Amygdala (tissue), 56 donors: ENCODE measurements at regions not wholly inside any gene's neighbourhood (a gene's known extent, or its start where the extent isn't known, plus 50 kb on each side); places are given as distances from the start of the nearest gene placed in this dataset.
"Not testable (repeated sequence)": the region's sequence is repeated elsewhere in the genome, so short reads cannot be mapped to it uniquely, and the experiment has no call there.

Experiments used
- DNase-seq, 56 donors: peaks; one replicate each; lab custom pipeline; 2025; lab: John Stamatoyannopoulos, UW

DNA sequence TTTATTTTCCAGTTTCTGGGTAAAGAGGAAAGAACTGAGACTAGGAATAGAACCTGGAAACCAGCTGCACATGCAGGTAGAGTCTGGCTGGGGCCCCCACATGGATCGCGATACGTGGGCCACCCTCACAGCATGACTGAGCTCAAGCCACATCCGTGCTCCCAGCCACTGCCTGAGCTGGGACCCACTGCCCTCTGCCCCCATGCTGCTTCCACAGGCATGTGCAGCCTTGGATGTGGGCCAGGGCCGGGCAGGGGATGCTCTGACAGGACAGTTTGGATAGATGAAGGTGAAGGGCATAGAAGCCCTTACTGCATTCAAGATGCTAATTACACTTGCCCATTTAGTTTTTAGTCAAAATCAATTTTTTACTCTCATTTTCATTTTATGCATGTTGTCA is 321.2 kb downstream of the DCDC2C start:
- DNase-seq: no peak

DNA sequence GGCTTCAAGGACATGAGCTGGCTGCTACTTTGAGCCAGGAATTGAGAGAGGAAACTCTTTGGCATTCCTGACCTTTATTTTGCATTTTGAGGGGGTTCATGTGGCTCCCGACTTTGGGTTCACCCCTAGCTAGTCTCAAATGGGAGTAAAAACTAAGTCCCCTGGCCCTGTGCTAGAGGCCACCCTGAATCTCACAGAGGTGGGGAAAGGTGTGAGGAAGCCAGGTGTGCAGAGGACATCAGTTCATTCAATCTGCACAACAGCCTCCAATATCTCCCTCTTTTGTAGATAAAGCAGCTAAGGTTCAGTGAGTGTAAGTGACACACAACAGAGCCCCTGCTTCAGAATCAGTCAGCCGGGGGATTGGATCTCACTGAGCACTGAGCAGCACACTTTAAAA is 325.7 kb downstream of the DCDC2C start:
- no peak for DNase-seq

DNA sequence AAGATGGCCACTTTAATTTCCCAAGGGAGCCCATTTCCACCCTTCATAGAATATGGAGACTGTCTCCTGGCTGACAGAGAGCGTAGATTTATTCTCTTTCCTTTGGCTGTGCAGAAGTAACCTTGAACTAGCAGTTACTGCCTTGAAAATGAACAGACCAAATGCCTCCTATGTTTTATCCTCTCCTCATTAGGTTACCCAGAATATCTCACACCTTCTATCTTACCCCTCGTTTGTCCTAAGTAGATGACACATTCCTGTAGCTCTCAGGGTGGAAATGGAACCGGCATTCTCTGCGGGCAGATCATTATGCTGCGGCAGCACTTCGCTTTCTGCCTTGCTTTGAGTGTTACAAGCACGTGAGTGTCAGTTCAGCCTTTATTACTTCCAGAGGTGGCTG is 336.5 kb downstream of the DCDC2C start:
- DNase-seq: no peak

DNA sequence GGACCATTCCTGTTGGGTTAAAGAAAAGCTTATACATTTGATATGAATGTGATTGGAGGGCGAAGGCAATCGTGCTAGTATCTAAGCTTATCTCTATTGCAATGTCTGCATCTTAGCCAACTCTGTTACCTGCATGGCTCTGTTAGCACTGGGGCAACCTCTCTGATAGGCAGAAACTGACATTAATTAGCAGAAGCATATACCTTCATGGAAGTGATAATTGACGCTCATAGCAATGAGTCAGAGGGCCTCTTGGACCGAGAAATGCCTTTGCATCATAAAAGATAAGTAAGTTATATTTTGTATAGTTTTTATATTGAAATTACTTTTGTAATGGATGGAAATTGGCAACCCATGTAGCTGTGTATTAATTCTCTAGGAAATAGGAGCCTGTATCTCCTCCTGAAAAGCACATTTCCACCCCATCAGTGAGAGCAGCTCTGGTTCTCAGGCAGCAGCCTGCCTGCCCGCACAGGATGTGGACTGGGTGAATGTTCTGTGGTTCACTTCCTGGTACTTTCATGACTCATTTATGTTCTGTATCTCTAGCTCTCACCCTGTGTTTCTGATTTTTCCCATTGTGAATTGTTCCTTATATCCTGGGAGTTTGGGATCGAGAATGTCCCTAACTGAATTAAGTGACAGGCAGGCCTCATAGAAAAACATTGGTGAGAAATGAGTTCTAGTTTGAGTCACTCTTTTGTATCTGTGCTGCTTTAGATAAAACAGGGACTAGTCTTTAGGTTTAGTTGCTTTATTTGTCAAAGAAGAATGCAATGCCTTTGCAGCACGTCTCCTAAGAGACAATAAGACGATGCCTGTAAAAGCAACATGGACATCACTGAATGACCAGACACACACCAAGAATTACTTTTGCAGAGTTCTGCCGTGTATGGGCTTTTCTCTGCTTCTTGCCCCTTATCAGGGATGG is 344.9 kb downstream of the DCDC2C start:
- DNase-seq: no peak

DNA sequence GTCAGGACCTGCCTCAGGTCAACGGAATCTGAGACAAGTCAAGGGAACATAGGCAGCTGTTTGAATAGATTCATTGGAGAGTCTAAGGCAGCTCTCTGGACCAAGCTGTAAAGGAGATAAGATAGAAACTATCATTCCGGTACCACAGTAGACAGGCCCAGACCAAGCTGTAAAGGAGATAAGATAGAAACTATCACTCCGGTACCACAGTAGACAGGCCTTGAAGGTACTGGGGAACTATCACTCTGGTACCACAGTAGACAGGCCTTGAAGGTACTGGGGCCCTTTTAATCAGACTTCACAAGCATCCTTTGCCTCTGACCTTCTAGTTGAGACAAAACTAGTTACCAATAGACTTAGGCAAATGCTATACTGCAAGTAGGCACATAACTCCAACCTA is 346.1 kb downstream of the DCDC2C start:
- DNase-seq: no peak

DNA sequence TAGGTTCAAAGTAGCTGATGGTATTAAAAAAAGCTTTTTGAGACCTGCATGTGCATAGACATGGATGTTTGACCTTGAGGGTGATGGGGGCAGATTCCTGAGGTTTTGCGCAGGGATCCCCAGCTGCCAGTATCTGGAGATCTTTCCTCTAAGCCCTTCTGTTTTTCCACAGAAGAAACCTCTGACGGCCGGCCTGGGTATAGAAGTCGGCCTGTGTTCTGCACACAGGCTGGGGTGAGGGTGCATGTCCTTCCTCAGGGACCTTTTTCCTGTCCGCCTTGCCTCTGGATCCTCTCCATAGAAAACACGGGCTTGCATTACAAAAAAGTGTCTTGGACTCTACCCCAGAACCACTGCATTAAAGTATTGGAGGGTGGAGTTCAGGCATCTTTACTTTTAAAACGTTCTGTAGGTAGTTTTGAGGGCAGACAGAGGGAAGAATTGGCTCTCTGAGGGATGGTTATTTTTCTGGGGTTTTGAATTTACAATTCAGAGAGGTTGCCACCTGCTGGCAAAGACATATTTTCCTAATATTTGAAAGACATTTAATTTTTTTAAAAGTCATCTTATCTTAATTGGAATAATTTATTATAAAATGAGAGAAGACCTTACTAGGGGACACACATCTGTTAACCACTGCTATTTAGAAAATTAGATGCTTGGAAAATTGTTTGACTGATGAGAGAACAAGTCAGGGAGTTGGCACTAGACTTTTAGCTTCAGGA is 350.6 kb downstream of the DCDC2C start:
- DNase-seq: no peak

DNA sequence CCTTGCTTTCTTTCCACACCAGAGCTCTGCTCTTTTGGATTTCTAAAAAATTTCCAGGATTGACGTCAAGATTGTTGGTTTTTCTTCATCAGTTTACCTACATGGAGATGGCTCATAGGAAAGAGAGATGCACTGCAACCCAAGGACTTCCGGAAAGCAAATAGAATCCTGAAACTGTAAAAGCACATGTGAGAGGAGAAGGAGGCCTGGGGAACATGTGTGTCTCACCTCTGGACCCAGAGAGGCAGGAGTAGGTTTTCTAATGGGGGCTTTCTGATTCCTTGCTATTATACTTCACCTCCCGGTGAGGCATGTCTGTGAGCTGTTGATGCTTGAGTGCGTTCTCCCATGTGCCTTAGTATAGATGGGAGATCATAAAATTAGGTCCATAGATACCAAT is 362.8 kb downstream of the DCDC2C start:
- no peak for DNase-seq

DNA sequence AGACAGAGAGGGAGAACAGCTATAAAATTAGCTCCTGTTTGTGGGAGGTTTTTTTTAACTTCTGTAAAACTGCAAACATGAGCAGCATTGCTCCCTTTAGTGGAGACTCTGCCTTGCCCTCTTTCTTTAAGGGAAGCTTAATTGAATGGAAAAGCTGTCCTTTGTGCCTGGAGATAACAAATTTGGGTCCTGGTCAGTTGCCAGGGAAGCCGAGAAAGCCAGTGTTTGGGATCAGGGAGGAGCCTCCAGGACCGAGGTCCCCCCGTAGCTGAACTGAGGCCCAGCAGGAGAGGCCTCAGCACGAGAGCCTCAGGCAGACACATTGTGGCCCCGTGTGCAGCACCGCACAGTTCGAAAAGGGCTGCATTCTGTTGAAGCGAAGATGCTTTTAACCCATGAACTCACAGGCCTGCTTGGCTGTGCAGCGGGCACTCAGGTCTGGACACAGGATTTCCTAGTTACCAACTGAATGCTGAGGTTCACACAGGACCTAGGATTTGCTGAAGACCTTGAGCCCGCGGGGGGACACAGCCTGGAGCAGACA is 369.7 kb downstream of the DCDC2C start:
- no peak for DNase-seq

DNA sequence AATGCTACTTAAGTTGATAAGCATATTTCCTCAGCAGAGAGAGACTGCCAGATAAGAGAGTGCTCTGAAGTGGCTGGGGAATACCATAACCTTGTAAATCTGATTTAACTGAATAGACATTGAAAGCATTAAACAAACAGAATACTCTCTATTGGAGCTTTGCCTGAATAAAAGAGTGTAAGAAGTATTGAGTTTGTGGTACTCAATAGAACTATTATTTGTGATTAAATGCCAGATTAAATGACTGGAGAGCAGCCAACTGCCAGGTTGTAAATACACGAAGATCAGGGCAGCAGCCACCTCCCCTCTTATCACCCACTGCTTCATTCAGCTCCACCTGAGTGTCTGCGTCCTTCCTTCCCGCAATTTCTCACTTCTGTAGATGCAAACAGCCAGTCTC is 373.6 kb downstream of the DCDC2C start:
- no peak for DNase-seq

DNA sequence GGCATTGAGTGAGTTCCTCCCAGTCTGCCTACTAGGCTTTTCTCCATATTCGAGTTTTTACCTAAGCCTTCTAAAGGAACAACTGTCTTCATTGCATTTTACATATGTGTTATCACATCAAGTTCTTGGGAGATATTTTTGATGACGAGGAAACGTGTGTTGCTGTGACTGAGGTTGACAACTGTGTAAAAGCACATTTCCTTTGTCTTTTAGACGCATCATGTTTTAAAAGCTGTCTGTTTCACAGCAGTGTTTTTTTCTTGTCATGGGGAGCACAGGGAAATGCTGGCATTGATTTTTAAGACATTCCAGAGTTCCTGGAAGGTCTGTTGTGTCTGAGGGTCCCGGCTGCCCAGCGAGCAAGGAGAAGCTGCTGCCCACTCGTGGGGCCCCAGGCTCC is 381.8 kb downstream of the DCDC2C start:
- no peak for DNase-seq

DNA sequence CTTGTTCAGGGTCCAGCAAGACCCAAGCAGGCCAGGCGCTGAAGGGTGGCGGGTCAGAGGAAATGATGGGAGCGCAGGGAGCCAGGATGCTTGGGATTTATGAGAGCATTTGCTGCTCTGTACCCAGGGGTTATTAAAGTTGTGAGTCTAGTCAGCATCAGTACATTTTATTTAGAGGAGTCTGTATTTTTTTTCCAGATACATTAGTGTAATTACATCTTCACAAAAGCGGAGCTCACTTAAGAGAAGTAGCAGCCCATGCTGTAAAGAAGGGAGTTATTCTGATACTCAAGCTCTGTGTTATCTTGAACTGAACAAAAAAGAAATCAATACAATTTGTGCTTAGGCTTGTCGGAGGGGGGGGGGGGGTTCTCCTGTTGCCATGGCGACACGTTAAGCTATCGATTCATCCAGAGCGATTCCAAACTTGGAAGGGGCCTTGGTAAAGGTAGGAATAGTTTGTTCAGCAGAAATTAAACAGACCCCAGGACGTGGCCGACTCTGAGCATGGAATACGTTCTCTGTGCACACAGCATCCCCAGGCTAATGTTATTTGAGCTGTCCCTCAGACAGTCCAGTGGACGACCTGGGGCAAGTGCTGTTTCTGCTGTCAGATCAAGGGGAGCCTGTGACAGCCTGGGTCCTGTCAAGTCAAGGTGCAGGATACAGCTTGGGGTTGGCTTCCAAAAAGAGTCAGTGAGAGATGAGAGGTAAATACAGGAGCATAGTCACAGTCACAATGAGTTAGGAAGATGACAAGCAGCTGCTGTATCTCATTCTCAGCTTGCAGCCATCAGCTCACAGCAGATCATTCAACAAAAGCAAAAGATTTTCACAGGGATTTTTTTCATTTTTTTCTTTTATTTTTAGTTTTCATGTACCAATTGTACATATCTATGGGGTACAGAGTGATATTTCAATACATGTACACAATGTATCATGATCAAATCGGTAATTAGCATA is 387.6 kb downstream of the DCDC2C start:
- DNase-seq: no peak

DNA sequence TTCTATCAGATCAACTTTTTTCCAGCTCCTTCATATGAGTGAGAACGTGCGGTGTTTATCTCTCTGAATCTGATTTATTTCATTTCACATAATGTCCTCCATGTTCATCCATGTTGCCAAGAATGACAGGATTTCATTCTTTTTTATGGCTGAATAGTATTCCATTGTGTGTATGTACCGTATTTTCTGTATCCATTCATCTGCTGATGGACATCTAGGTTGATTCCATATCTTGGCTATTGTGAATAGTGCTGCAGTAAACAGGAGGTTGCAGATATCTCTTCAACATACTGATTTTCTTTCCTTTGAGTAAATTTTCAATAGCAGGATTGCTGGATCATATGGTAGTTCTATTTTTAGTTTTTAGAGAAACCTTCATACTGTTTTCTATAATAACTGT is 388.5 kb downstream of the DCDC2C start:
- no peak for DNase-seq

DNA sequence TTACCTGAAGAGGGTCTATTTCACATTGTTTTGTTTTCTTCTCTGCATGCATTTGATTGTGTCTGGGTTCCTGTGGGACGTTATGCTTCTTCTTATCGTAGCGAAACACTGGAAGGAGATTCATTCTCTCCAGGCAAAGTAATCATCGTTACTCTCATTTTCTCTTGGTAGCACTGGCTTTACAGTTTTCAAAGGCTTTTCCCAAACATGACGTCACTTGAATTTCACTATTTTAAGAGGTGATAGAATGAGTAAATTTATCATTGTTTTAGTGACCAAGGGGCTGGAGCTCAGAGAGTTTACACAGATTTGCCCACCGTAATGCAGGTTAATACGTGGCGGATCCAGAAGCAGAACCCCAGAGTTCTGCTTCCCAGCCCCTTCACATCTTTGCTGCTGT is 391.4 kb downstream of the DCDC2C start:
- no peak for DNase-seq

DNA sequence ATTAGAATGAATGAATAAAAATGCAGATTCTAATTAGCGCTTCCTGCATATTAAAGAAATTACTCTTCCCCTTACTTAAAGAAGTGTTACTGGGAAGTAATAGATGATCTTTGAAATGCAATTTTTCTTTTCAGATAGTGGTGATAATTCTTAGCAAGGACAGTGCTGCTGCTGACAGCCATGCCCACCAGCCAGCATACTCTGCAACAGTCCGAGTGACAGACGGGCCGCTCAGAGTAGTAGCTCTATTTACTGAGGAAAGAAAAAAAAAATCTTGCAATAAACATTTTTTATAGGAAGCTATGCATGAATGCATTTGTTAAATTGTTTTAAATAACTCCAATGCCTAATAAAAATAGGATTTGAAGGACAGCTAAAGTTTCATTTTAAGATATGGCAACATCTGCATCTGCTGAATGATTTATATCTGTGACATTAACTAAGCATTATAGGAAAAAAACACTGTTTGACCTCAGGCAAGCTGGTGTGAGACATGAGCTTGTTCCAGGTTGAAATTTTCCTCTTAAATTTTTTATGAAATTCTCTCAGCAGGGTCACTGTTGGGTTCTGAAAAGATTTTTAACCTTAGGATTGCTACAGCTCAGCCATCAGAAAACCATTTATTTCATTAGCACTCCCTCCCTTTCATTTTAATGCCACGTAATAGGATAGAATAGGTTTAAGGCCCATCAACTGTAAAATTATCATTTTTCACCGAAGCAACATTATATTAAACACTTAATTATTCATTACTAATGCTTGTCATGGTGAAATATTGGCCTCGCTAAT is 393.8 kb downstream of the DCDC2C start:
- DNase-seq: no peak

DNA sequence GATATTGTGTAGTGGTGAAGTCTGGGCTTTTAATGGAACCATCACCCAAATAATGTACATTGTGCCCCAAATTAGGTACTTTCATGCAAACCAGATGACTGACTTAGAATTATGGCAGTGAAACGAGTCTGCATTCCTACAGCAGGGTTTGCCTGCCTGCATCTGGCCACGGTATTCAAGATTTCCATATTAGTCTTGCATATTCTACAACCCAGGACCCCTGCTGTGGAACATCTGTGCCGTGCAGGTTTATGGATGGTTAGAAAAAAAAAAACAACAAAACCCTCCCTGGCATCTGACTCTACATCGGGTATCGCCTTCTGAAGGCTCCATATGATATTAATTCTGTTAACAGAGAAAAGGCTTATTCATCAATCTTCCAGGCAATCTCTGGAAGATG is 394.8 kb downstream of the DCDC2C start:
- no peak for DNase-seq

DNA sequence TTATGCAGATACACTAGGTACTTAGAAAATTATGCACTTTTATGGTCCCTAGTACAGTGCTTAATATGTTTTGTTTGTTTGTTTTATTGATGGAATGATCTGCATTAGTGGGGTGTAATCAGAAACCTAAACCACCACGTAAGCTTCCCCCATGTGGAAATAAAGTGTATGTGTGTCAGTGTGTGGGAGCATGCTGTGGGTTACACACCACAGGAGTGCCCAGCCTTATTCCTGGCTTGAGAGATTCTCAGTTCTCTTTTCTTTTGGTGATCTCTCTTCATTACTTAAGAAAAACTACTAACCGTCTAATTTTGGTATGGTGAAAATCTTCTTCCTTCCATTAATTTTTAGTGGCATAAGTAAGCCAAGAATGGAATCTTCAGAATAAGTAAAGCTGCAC is 398.6 kb downstream of the DCDC2C start:
- no peak for DNase-seq

DNA sequence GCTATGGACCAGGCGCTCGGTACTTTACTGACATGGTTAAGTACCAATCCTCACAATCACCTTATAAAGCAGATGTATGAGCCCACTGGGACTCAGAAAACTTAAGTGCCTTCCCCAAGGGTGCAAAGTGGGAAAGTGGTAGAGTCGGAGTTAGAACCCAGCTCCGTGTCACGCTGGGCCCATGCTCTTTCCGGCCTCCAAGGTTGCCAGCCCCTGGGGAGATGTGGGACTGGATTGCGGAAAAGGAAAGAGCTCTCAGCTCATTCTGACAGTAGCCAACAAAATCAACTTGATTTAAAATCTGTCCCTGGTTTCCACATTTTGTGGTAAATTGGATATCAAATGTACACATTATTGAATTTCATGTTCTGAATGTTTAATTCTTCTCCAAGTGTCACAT is 403.8 kb downstream of the DCDC2C start:
- DNase-seq: no peak

DNA sequence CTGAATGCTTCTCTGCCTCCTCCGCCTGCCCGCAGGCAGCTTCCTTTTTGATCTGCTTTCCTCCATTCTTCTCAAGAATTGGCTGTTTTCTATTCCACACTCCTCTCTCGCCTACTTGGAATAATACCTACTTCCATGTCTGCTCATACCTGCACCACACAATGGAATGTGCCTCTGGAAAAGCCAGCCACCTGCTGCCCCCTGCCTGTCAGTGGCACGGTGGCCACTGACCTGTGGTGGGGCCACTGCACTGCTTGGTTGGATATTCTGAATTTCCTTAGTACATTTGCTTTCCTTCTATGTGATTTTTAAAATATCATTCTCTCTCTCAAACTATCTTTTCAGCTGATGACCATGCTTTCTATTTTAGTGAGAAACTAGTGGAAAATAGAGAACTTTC is 406.9 kb downstream of the DCDC2C start:
- no peak for DNase-seq

DNA sequence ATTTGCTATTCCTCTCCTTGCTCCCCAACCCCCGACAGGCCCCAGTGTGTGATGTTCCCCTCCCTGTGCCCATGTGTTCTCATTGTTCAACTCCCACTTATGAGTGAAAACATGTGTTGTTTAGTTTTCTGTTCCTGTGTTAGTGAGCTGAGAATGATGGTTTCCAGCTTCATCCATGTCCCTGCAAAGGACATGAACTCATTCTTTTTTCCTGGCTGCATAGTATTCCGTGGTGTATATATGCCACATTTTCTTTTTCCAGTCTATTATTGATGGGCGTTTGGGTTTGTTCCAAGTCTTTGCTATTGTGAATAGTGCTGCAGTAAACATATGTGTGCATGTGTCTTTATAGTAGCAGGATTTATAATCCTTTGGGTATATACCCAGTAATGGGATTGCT is 412.1 kb downstream of the DCDC2C start:
- DNase-seq: not testable (repeated sequence)

DNA sequence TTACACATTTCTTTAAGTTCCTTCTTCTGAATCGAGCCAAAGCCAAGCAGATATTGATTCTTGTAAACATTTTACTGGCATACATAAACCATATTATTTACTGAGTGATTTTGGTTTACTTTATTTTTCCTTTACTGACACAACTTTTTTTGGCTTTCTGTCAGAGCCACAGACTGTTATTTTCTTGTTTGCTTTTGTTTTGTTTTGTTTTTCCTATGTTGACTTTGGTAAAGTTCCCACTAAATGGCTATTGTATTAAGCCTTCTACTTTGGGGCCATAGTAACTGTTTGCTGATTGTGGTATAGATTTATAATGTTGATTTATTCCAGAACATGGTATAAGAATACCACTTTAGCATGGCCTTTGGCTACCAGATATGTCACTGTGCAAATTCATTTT is 419.4 kb downstream of the DCDC2C start:
- no peak for DNase-seq
